ENCODE measurements at regions not wholly inside any gene's neighbourhood (a gene's known extent, or its start where the extent isn't known, plus 50 kb on each side); places are given as distances from the start of the nearest gene placed in this dataset.

DNA sequence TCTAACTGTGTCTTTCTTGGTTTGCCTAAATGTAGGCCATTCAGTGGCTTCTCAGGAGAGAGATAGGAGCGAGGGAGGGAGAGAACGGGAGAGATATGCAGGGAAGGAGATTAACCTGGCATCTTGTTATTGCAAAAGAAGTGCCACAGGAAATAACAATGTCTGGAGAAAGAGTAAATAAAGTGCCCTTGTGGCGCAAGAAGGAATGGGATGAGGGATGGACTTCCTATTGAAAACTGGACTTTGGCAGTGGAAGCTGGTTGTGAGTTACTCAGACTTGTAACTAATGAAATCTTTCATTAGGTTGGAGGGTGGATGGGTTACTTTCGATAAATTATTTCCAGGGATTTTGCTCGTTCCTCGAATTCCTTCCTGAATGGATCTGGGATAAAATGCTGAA is 136.1 kb downstream of the LACC1 start:
- H3K27ac ChIP-seq, result no peak overlapping the region
- TF ChIP-seq, protein P1, sequence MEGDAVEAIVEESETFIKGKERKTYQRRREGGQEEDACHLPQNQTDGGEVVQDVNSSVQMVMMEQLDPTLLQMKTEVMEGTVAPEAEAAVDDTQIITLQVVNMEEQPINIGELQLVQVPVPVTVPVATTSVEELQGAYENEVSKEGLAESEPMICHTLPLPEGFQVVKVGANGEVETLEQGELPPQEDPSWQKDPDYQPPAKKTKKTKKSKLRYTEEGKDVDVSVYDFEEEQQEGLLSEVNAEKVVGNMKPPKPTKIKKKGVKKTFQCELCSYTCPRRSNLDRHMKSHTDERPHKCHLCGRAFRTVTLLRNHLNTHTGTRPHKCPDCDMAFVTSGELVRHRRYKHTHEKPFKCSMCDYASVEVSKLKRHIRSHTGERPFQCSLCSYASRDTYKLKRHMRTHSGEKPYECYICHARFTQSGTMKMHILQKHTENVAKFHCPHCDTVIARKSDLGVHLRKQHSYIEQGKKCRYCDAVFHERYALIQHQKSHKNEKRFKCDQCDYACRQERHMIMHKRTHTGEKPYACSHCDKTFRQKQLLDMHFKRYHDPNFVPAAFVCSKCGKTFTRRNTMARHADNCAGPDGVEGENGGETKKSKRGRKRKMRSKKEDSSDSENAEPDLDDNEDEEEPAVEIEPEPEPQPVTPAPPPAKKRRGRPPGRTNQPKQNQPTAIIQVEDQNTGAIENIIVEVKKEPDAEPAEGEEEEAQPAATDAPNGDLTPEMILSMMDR (IDR thresholded peaks at IDR 0.05), result no peak
- no peaks in the 10 kb centered on the region for H3K27me3 ChIP-seq
- H3K9ac ChIP-seq (ENCODE audit: low read depth in 2 of 2, low read length in 2 of 2), result no peak overlapping the region
- no peaks in the 10 kb centered on the region for H3K9me3 ChIP-seq
- intact Hi-C loops (cut with DNase I), result no loop called here
- no peak overlapping the region for H3K4me3 ChIP-seq
- no peaks in the 10 kb centered on the region for H3K4me1 ChIP-seq
- no peak for DNase-seq
- H3K36me3 ChIP-seq, result no peaks in the 10 kb centered on the region

DNA sequence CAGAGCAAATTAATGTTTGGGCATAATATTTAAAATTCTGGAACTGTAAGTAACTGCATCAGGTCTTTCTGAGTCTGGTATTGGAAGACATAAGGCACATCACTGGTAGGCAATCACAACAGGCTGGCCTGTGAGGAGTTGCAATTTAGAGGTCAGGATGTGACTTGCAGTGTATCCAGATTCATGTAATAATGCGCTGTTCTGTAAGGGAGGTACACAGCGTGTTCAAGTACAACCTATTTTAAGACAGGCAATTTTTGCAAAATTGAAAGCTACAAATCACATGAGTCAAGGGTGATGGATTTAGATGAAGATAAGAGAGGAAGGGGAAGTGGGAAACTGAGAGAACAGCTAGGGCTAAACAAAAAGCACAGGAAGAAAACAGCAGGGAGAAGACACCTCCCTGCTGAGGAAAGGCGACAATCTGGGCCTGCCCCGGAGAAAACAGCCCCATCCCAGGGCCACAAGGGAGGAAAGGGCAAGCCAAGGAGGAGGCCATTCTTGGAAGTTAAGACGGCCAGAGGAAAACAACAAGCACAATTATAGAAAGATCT is 138.1 kb downstream of the LACC1 start:
- no peaks in the 10 kb centered on the region for H3K36me3 ChIP-seq
- no peaks in the 10 kb centered on the region for H3K4me1 ChIP-seq
- no peaks in the 10 kb centered on the region for H3K27me3 ChIP-seq
- TF ChIP-seq, protein P1 (IDR thresholded peaks at IDR 0.05), result no peak
- H3K9me3 ChIP-seq, result no peaks in the 10 kb centered on the region
- H3K4me3 ChIP-seq, result no peak overlapping the region
- no peak overlapping the region for H3K27ac ChIP-seq
- no peak for DNase-seq
- no peak overlapping the region for H3K9ac ChIP-seq (ENCODE audit: low read depth in 2 of 2, low read length in 2 of 2)
- intact Hi-C loops (cut with DNase I), result no loop called here

DNA sequence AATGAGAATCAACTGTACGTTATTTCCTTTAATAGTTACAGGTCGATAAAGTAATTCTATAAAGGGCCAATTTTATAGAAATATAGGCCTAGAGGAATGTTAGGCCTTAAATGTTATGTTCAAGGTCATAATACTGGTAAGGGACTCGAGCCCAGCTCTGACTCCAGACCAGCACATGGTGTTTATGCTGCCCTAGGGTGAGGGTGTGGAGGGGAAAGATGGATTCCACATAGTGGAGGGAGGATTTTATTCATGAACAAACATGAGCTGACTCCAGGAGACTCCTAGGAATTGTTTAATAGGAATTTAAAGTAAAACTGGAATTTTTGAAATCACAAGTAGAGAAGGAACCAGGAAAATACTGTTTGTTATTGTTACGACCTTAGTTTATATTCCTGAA is 139.9 kb downstream of the LACC1 start:
- H3K4me1 ChIP-seq, result no peaks in the 10 kb centered on the region
- H3K27ac ChIP-seq, result no peak overlapping the region
- TF ChIP-seq, protein P1 (IDR thresholded peaks at IDR 0.05), result no peak
- no peaks in the 10 kb centered on the region for H3K36me3 ChIP-seq
- intact Hi-C loops (cut with DNase I), result no loop called here
- no peaks in the 10 kb centered on the region for H3K27me3 ChIP-seq
- no peak for DNase-seq
- no peak overlapping the region for H3K9ac ChIP-seq (ENCODE audit: low read depth in 2 of 2, low read length in 2 of 2)
- H3K9me3 ChIP-seq, result no peaks in the 10 kb centered on the region
- no peak overlapping the region for H3K4me3 ChIP-seq

DNA sequence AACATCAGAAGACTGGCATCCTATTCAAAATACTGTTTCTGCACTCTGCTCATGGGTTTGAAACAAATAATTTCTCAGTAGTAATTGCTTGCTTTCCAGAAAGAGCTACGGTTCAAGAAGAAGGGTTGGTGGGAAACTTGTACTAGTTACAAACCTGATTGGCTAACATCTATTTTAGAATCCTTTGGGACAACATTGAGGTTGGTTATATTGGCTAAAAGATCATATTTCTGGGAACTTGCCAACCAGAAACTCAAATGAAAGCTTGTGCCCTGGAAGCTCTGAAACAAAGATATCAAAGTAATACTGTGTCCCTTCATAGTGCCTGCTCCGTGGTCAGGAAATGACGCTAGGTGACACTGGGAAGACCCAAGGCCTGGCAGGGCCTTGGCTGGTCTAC is 141.7 kb downstream of the LACC1 start:
- no peaks in the 10 kb centered on the region for H3K36me3 ChIP-seq
- TF ChIP-seq, protein P1 (IDR thresholded peaks at IDR 0.05), result no peak
- intact Hi-C loops (cut with DNase I), result no loop called here
- H3K9ac ChIP-seq (ENCODE audit: low read depth in 2 of 2, low read length in 2 of 2), result no peak overlapping the region
- DNase-seq, result no peak
- no peak overlapping the region for H3K27ac ChIP-seq
- H3K4me1 ChIP-seq, result no peaks in the 10 kb centered on the region
- H3K27me3 ChIP-seq, result no peaks in the 10 kb centered on the region
- no peak overlapping the region for H3K4me3 ChIP-seq
- no peaks in the 10 kb centered on the region for H3K9me3 ChIP-seq

DNA sequence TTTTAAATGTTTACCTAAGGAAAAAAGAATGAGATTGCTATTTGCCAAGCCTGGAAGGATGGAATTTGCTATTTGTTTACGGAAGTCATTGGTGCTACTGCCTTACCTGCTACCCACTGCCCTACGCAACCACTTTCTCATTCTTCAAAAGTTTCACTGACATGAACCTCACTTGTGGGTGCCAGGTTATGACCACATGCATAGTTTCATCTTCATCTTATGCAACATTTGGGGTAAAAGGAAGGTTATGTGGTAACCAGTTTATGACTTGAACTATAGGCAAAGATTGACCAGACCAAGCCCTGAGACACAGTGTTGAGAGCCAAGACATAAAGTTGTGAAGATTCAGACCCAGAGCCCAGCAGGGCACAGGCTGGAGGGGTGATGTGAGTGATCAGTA is 142.5 kb downstream of the LACC1 start:
- DNase-seq, result no peak
- Histone ChIP-seq H3K9ac (ENCODE audit: low read depth in 2 of 2, low read length in 2 of 2) (no peak overlapping the region), H3K4me1 (no peaks in the 10 kb centered on the region), H3K4me3 (no peak overlapping the region), H3K27ac (no peak overlapping the region), H3K36me3 (no peaks in the 10 kb centered on the region), H3K9me3 (no peaks in the 10 kb centered on the region), H3K27me3 (no peaks in the 10 kb centered on the region)
- TF ChIP-seq, protein P1 (IDR thresholded peaks at IDR 0.05), result no peak
- intact Hi-C loops (cut with DNase I), result no loop called here
